CD4-positive, alpha-beta memory T cell (primary cell): ENCODE measurements at regions not wholly inside any gene's neighbourhood (a gene's known extent, or its start where the extent isn't known, plus 50 kb on each side); places are given as distances from the start of the nearest gene placed in this dataset.

Source experiments
- CTCF ChIA-PET: fragments of 350-600 bp; sonication (Branson Sonifier 250); formaldehyde crosslinking; loops from one replicate; lab custom pipeline; 2021; ENCODE audit warnings: inconsistent platforms; ENCODE audit not compliant: partially characterized antibody; lab: Charles Lee
- POLR2A ChIA-PET: fragments of 350-600 bp; sonication (Branson Sonifier 250); formaldehyde crosslinking; loops from one replicate; lab custom pipeline; 2021; ENCODE audit not compliant: partially characterized antibody; lab: Charles Lee
- DNase-seq, 5 donors: peaks; one replicate each; pipeline versions ENCODE4 v3.0.0 to v3.0.0-alpha.2; 2020 to 2022; ENCODE audit warnings: mixed read lengths in 1 of 5
- H3K27ac ChIP-seq: one replicate; pipeline ENCODE4 v1.7.0; 2013; ENCODE audit warnings: low read depth, low read length
- H3K27me3 ChIP-seq: 2 replicates; pipeline ENCODE4 v1.7.0; 2013; ENCODE audit warnings: mild to moderate bottlenecking, low read length, moderate library complexity; ENCODE audit not compliant: insufficient read depth
- H3K36me3 ChIP-seq: 2 replicates; pipeline ENCODE4 v1.7.0; 2013; ENCODE audit warnings: mild to moderate bottlenecking, low read length, moderate library complexity; ENCODE audit not compliant: insufficient read depth
- H3K4me1 ChIP-seq: 2 replicates; pipeline ENCODE4 v1.7.0; 2013; ENCODE audit warnings: mild to moderate bottlenecking, low read length, moderate library complexity; ENCODE audit not compliant: insufficient read depth
- H3K4me3 ChIP-seq, 2 donors: one replicate each; pipeline ENCODE4 v1.7.0; 2013; ENCODE audit warnings: low read length in 2 of 2, mild to moderate bottlenecking in 1 of 2
- H3K9me3 ChIP-seq, 2 donors: one replicate each; pipeline ENCODE4 v1.7.0; 2013; ENCODE audit warnings: low read length in 2 of 2, control low read depth in 1 of 2; ENCODE audit not compliant: control insufficient read depth in 1 of 2
- H3K27ac Mint-ChIP-seq, 7 donors: one replicate each; pipeline ENCODE4 v1.8.0; 2020 to 2021; ENCODE audit warnings: mixed read lengths in 7 of 7, mild to moderate bottlenecking in 6 of 7, inconsistent platforms in 3 of 7, moderate library complexity in 3 of 7
- H3K27me3 Mint-ChIP-seq, 2 donors: one replicate each; pipeline ENCODE4 v1.8.0; 2020 to 2021; ENCODE audit warnings: mixed read lengths in 2 of 2
- H3K36me3 Mint-ChIP-seq, 2 donors: one replicate each; pipeline ENCODE4 v1.8.0; 2020 to 2021; ENCODE audit warnings: mixed read lengths in 2 of 2, inconsistent platforms in 1 of 2, mild to moderate bottlenecking in 1 of 2
- H3K4me1 Mint-ChIP-seq, 4 donors: one replicate each; pipeline ENCODE4 v1.8.0; 2020 to 2021; ENCODE audit warnings: mixed read lengths in 4 of 4, mild to moderate bottlenecking in 1 of 4
- H3K4me3 Mint-ChIP-seq, 8 donors: one replicate each; pipeline ENCODE4 v1.8.0; 2020 to 2021; ENCODE audit warnings: mixed read lengths in 8 of 8, mild to moderate bottlenecking in 7 of 8, moderate library complexity in 6 of 8, inconsistent platforms in 3 of 8
- H3K9me3 Mint-ChIP-seq, 8 donors: one replicate each; pipeline ENCODE4 v1.8.0; 2020 to 2021; ENCODE audit warnings: mixed read lengths in 8 of 8, mild to moderate bottlenecking in 5 of 8, inconsistent platforms in 3 of 8, moderate library complexity in 1 of 8
- intact Hi-C: fragments of 100-400 bp; cut with micrococcal nuclease; formaldehyde crosslinking; loops from one replicate; pipeline ENCODE4 v1.15.1; 2023

DNA sequence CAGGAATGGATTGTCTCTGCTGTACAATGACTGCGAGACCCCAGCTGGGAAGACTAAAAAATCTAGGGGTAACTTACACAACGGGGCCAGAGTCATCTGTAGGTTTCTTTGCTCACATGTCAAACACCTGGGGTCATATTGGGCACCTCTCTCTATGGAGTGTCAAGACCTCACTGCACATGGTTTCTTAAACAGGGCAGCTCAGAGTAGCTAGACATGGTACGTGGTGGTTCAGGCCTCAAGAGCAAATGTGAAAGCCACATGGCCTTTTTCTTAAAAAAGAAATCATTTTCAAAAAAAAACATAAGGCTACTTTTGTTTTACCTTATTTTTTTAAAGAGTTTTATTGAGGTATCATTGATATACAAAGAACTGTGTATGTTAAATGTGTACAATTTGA lies 162.2 kb upstream of the ITGB1 start:
- Mint-ChIP-seq H3K4me1 (peaks cover 75 to 100% (median 88%) of the 10 kb centered on the region in 4 donors), H3K9me3 (peaks cover 0 to 3% (median 0%) of the 10 kb centered on the region in 8 donors), H3K27me3 (no peaks in the 10 kb centered on the region), H3K27ac (peak overlapping the region; percentile 76 to 98 (median 93)), H3K36me3 (peaks cover 0 to 4% of the 10 kb centered on the region in 2 donors), H3K4me3 (peak overlapping the region in 3 of 8 donors; percentile 42 to 68 (median 61))
- ChIA-PET POLR2A (interaction anchor here (1.0 to 51.2 kb wide), 5 partner anchors 1 to 110 kb away, joined by 3 to 2213 read pairs (median 5); no protein-coding TSS in a partner anchor), CTCF (interaction anchor here (0.7 to 16.9 kb wide), 8 partner anchors 8 to 111 kb away, joined by 3 to 346 read pairs (median 7); no protein-coding TSS in a partner anchor)
- peaks cover 100% of the 10 kb centered on the region for H3K4me1 ChIP-seq
- peak overlapping the region in 1 of 2 donors; percentile 12 for H3K4me3 ChIP-seq
- DNase-seq = no peak
- H3K27me3 ChIP-seq = no peaks in the 10 kb centered on the region
- H3K36me3 ChIP-seq = no peaks in the 10 kb centered on the region
- peak overlapping the region; percentile 45 for H3K27ac ChIP-seq
- H3K9me3 ChIP-seq = no peaks in the 10 kb centered on the region
- intact Hi-C loops = no loop called here

DNA sequence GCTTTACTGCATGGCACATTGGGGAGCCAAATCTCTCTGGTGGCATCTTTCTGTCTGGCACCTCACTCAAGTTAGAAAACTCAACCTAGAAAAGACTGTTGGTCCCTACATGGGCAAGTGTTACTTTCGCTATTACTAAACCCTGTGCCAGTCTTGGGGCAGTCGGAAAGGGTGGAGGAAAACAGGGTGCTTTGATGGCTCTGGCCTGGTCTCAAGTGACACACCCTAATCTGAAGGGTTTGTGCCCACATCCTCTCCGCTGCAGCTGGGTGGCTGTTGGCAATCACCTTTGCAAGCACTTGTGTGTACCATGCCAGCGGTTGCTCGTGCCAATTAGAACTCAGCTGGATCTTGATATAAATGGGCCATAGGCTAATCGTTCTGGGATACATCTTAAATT lies 159.8 kb upstream of the ITGB1 start:
- peaks cover 0 to 3% (median 0%) of the 10 kb centered on the region in 8 donors for H3K9me3 Mint-ChIP-seq
- peak overlapping the region; percentile 91 to 98 (median 96) for H3K27ac Mint-ChIP-seq
- no peak overlapping the region for H3K4me3 ChIP-seq
- peaks cover 100% of the 10 kb centered on the region for H3K4me1 ChIP-seq
- H3K27ac ChIP-seq = peak overlapping the region; percentile 74
- H3K4me3 Mint-ChIP-seq = peak overlapping the region; percentile 74 to 92 (median 86)
- H3K4me1 Mint-ChIP-seq = peaks cover 77 to 100% (median 89%) of the 10 kb centered on the region in 4 donors
- intact Hi-C loops = loop anchor here (5.0 kb wide), 2 partner anchors 321 to 741 kb away; no protein-coding TSS in a partner anchor
- POLR2A ChIA-PET = interaction anchor here (1.1 to 51.2 kb wide), 5 partner anchors 1 to 161 kb away, joined by 4 to 2213 read pairs (median 162); no protein-coding TSS in a partner anchor
- no peaks in the 10 kb centered on the region for H3K27me3 Mint-ChIP-seq
- no peaks in the 10 kb centered on the region for H3K9me3 ChIP-seq
- CTCF ChIA-PET = interaction anchor here (0.9 to 16.9 kb wide), 3 partner anchors 14 to 109 kb away, joined by 3 to 346 read pairs (median 26); no protein-coding TSS in a partner anchor
- peak; percentile 73 to 85 (median 78) for DNase-seq
- peaks cover 0 to 7% of the 10 kb centered on the region in 2 donors for H3K36me3 Mint-ChIP-seq
- no peaks in the 10 kb centered on the region for H3K36me3 ChIP-seq
- no peaks in the 10 kb centered on the region for H3K27me3 ChIP-seq

DNA sequence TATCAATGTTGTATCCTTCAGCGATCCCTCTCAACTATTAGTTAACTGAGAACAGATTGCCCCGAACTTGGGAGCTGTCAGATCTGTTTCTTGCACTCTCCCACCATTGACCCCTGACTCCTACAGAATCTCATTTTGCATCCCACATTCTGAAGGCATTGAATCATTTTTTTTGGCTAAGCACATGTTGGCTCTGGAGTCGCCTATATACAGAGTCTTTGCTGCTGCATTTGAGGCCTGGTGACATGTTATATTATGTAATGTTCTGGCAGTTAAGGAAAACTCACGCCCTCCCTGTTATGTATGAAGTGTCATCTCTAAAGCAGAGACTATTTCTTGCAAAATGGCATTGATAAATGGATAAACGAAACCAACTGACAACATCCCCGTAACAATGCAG lies 159.2 kb upstream of the ITGB1 start:
- Histone ChIP-seq H3K27ac (peak overlapping the region; percentile 74), H3K36me3 (no peaks in the 10 kb centered on the region), H3K4me3 (no peak overlapping the region), H3K4me1 (peaks cover 100% of the 10 kb centered on the region), H3K27me3 (no peaks in the 10 kb centered on the region), H3K9me3 (no peaks in the 10 kb centered on the region)
- Mint-ChIP-seq H3K36me3 (peaks cover 2 to 7% of the 10 kb centered on the region in 2 donors), H3K27me3 (no peaks in the 10 kb centered on the region), H3K4me3 (peak overlapping the region; percentile 74 to 92 (median 86)), H3K4me1 (peaks cover 76 to 100% (median 88%) of the 10 kb centered on the region in 4 donors), H3K27ac (peak overlapping the region; percentile 91 to 98 (median 96)), H3K9me3 (peaks cover 0 to 3% (median 0%) of the 10 kb centered on the region in 8 donors)
- intact Hi-C loops = loop anchor here (5.0 kb wide), 2 partner anchors 320 to 740 kb away; no protein-coding TSS in a partner anchor
- no peak for DNase-seq
- CTCF ChIA-PET = interaction anchor here (0.9 to 16.9 kb wide), 7 partner anchors 15 to 108 kb away, joined by 3 to 346 read pairs (median 26); no protein-coding TSS in a partner anchor
- POLR2A ChIA-PET = interaction anchor here (1.1 to 51.2 kb wide), 12 partner anchors 2 to 161 kb away, joined by 4 to 2213 read pairs (median 51); partner anchors contain the start of gene ITGB1

DNA sequence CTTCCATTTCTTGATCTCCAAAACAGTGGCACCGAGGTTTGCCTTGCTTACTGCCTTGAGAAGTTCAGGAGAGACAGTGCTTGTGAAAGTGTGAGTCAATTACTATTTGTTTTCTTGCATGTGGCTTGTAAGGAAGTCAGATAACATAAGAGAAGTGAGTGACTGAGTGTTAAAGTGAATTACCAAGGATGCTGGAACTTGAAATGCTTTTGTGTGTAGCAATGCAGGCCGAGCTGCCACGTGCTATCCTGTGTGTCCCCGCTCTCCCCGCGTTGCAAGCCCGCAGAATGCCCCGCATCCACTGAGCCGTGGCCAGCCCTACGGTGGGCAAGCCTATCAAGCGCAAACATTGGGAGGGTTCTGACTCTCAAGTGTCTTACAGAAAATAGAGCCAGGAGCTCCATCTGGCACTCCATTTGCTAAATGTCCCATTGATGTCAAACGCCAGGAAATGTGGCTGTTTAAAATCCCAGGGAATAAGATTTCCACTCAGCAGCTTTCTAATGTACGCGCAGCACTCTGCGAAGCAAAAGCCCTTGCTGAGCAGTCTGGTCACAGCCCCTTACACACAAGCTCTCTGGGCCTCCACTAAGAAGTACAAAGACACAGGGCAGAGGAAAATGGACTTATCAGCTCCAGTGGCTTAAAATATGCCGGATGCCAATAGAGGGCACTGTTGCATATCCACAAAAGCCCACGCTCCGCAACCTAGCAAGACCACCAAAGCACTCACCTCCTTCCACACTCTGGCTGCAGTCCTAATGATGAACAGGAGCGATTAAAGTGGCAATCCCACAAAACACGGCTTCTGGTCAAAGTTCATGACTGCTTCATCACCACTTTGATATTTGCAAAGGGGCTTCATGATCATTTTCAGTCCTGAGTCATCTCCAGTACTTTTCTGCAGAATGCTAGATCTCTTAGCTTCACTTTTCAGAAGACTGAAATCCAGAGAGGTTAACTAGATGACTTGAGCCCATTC lies 158.0 kb upstream of the ITGB1 start:
- DNase-seq = peak in 4 of 5 donors; percentile 43 to 66 (median 54)
- peak overlapping the region; percentile 21 to 36 for H3K4me3 ChIP-seq
- intact Hi-C loops = loop anchor here (1.0 to 5.0 kb wide), 6 partner anchors 16 to 739 kb away; no protein-coding TSS in a partner anchor
- Mint-ChIP-seq H3K9me3 (peaks cover 0 to 3% (median 0%) of the 10 kb centered on the region in 8 donors), H3K4me1 (peaks cover 77 to 100% (median 86%) of the 10 kb centered on the region in 4 donors), H3K27me3 (no peaks in the 10 kb centered on the region), H3K27ac (peak overlapping the region; percentile 91 to 98 (median 96)), H3K4me3 (peak overlapping the region; percentile 74 to 92 (median 86)), H3K36me3 (peaks cover 4 to 7% of the 10 kb centered on the region in 2 donors)
- ChIA-PET POLR2A (interaction anchor here (0.9 to 51.2 kb wide), 34 partner anchors 15 to 737 kb away, joined by 3 to 2213 read pairs (median 6); partner anchors contain the start of genes CCDC7 and ITGB1), CTCF (interaction anchor here (0.9 to 16.9 kb wide), 22 partner anchors 11 to 670 kb away, joined by 3 to 346 read pairs (median 5); partner anchors contain the start of gene CCDC7)
- H3K27me3 ChIP-seq = no peaks in the 10 kb centered on the region
- H3K27ac ChIP-seq = peak overlapping the region; percentile 74
- peaks cover 99% of the 10 kb centered on the region for H3K4me1 ChIP-seq
- no peaks in the 10 kb centered on the region for H3K9me3 ChIP-seq
- H3K36me3 ChIP-seq = no peaks in the 10 kb centered on the region

DNA sequence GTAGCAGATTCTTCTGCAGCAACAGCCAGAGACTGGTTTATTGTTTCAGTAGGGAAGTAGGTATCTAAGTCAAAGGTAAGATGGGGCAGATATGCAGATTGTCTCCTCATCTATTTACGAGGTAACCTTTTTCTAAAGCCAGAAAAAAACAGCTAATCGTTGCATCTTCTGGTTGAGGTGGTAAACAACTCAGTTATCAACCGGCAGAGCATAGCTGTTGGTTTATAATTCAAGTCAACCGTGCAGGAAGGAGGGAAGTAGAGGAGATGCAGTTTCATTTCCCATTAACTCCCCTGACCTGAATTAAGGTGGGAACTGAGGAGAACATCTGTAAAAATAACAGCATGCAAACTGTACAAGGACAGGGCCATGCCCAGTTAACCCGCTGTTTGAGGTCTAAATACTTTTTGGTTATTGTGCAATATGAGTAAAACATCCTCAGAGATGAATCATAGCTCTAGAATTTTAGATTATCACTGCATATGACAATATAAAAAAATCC lies 156.5 kb upstream of the ITGB1 start:
- Histone ChIP-seq H3K4me1 (peaks cover 99% of the 10 kb centered on the region), H3K27me3 (no peaks in the 10 kb centered on the region), H3K27ac (peak overlapping the region; percentile 74), H3K36me3 (no peaks in the 10 kb centered on the region), H3K4me3 (peak overlapping the region in 1 of 2 donors; percentile 27), H3K9me3 (no peaks in the 10 kb centered on the region)
- CTCF ChIA-PET = interaction anchor here (0.7 to 16.9 kb wide), 8 partner anchors 9 to 133 kb away, joined by 4 to 346 read pairs (median 26); no protein-coding TSS in a partner anchor
- H3K36me3 Mint-ChIP-seq = peaks cover 4 to 10% of the 10 kb centered on the region in 2 donors
- POLR2A ChIA-PET = interaction anchor here (0.7 to 51.2 kb wide), 25 partner anchors 13 to 736 kb away, joined by 3 to 2213 read pairs (median 7); partner anchors contain the start of gene ITGB1
- H3K4me3 Mint-ChIP-seq = peak overlapping the region; percentile 74 to 87 (median 84)
- peak overlapping the region; percentile 89 to 98 (median 93) for H3K27ac Mint-ChIP-seq
- DNase-seq = peak; percentile 58 to 81 (median 74)
- intact Hi-C loops = loop anchor here (1.0 to 2.0 kb wide), 3 partner anchors 16 to 104 kb away; no protein-coding TSS in a partner anchor
- no peaks in the 10 kb centered on the region for H3K27me3 Mint-ChIP-seq
- peaks cover 0 to 3% (median 0%) of the 10 kb centered on the region in 8 donors for H3K9me3 Mint-ChIP-seq
- peaks cover 76 to 100% (median 88%) of the 10 kb centered on the region in 4 donors for H3K4me1 Mint-ChIP-seq

DNA sequence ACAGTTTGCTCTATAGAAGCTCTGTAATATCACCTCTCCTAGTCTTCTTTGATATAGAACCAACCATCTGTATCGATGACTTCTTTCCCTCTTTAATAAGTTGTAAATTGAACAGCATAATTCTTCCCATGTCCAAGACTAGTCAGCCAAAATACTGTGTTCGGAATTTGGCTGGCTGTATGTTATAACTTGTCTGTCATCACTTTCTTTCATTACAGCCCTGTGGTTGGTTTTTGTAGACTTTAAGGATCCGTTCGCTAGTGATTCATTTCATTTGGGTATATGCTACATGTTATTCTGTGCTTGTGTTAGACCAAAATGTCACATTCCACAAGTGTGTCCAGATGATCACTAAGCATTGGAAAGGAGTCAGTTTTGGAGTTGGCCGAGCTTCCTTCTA lies 155.4 kb upstream of the ITGB1 start:
- POLR2A ChIA-PET = interaction anchor here (1.2 to 51.2 kb wide), 11 partner anchors 12 to 736 kb away, joined by 3 to 2213 read pairs (median 46); partner anchors contain the start of gene ITGB1
- Mint-ChIP-seq H3K4me1 (peaks cover 77 to 100% (median 88%) of the 10 kb centered on the region in 4 donors), H3K9me3 (peaks cover 0 to 3% (median 0%) of the 10 kb centered on the region in 8 donors), H3K27ac (peak overlapping the region; percentile 89 to 98 (median 93)), H3K4me3 (peak overlapping the region in 7 of 8 donors; percentile 74 to 87 (median 84)), H3K36me3 (peaks cover 4 to 11% of the 10 kb centered on the region in 2 donors), H3K27me3 (no peaks in the 10 kb centered on the region)
- CTCF ChIA-PET = interaction anchor here (3.9 to 16.9 kb wide), 3 partner anchors 13 to 40 kb away, joined by 36 to 346 read pairs (median 89); no protein-coding TSS in a partner anchor
- intact Hi-C loops = no loop called here
- Histone ChIP-seq H3K27me3 (no peaks in the 10 kb centered on the region), H3K9me3 (no peaks in the 10 kb centered on the region), H3K4me3 (peak overlapping the region in 1 of 2 donors; percentile 27), H3K36me3 (no peaks in the 10 kb centered on the region), H3K4me1 (peaks cover 99% of the 10 kb centered on the region), H3K27ac (peak overlapping the region; percentile 74)
- DNase-seq = no peak
